KMS-11 (cell line): ENCODE measurements at regions not wholly inside any gene's neighbourhood (a gene's known extent, or its start where the extent isn't known, plus 50 kb on each side); places are given as distances from the start of the nearest gene placed in this dataset.
"Not testable (repeated sequence)": the region's sequence is repeated elsewhere in the genome, so short reads cannot be mapped to it uniquely, and the experiment has no call there.

Source experiments
- H2AFZ ChIP-seq: fragments of 200-600 bp; sonication (generic); 2 replicates; pipeline ENCODE4 v1.6.1; 2016; ENCODE audit warnings: antibody characterized with exemption, mixed run types, low read depth
- H3K27ac ChIP-seq: fragments of 200-600 bp; sonication (generic); 2 replicates; pipeline ENCODE4 v1.6.1; 2016; ENCODE audit warnings: mild to moderate bottlenecking, mixed run types
- H3K27me3 ChIP-seq: fragments of 200-600 bp; sonication (generic); 2 replicates; pipeline ENCODE4 v1.6.1; 2017; ENCODE audit warnings: mild to moderate bottlenecking, low read depth, mixed run types, moderate library complexity; ENCODE audit not compliant: insufficient read depth
- H3K36me3 ChIP-seq: fragments of 200-600 bp; sonication (generic); 2 replicates; pipeline ENCODE4 v1.6.1; 2017; ENCODE audit warnings: mild to moderate bottlenecking, mixed run types; ENCODE audit not compliant: insufficient read depth
- H3K4me1 ChIP-seq: fragments of 200-600 bp; sonication (generic); 2 replicates; pipeline ENCODE4 v1.6.1; 2016; ENCODE audit warnings: mild to moderate bottlenecking, low read depth, mixed run types; ENCODE audit not compliant: poor library complexity, severe bottlenecking
- H3K4me2 ChIP-seq: fragments of 200-600 bp; sonication (generic); 2 replicates; pipeline ENCODE4 v1.7.0; 2016; ENCODE audit warnings: mild to moderate bottlenecking, mixed run types
- H3K4me3 ChIP-seq: fragments of 200-600 bp; sonication (generic); IDR thresholded peaks from 2 replicates; pipeline ENCODE4 v1.6.1; 2017; ENCODE audit warnings: low read depth, low read length, mixed read lengths; ENCODE audit not compliant: insufficient read depth
- H3K79me2 ChIP-seq: fragments of 200-600 bp; sonication (generic); 2 replicates; pipeline ENCODE4 v1.6.1; 2016; ENCODE audit warnings: low read depth, mixed run types; ENCODE audit not compliant: insufficient read depth
- H3K9ac ChIP-seq: fragments of 200-600 bp; sonication (generic); 2 replicates; pipeline ENCODE4 v1.6.1; 2016; ENCODE audit warnings: mild to moderate bottlenecking, mixed run types
- H4K20me1 ChIP-seq: fragments of 200-600 bp; sonication (generic); 2 replicates; pipeline ENCODE4 v1.6.1; 2016; ENCODE audit warnings: mild to moderate bottlenecking, mixed run types; ENCODE audit not compliant: insufficient read depth
- CTCF ChIP-seq: fragments of 200-600 bp; sonication (generic); conservative IDR thresholded peaks from 2 replicates; pipeline ENCODE4 v1.6.1; 2017; ENCODE audit warnings: low read depth, mild to moderate bottlenecking, antibody characterized with exemption, low read length, moderate library complexity, mixed read lengths

- H3K27ac ChIP-seq = no peak overlapping the region
- no peak overlapping the region for H2AFZ ChIP-seq
- TF ChIP-seq CTCF = no peak
- no peak overlapping the region for H3K4me3 ChIP-seq
- no peak overlapping the region for H3K4me2 ChIP-seq
- H3K36me3 ChIP-seq = no peaks in the 10 kb centered on the region
- no peaks in the 10 kb centered on the region for H3K79me2 ChIP-seq
- H3K27me3 ChIP-seq = no peaks in the 10 kb centered on the region
- peaks cover 5% of the 10 kb centered on the region for H3K4me1 ChIP-seq
- no peaks in the 10 kb centered on the region for H4K20me1 ChIP-seq
- H3K9ac ChIP-seq = no peak overlapping the region
Measured at GRCh38 chr2:147149575-147150240, 695.1 kb upstream of the ACVR2A start.

- Histone ChIP-seq H3K36me3 (no peaks in the 10 kb centered on the region), H3K4me1 (peaks cover 5% of the 10 kb centered on the region), H3K4me3 (no peak overlapping the region), H3K27me3 (no peaks in the 10 kb centered on the region), H3K4me2 (no peak overlapping the region; the same call in 1 of the 2 replicates), H3K27ac (no peak overlapping the region), H3K79me2 (no peaks in the 10 kb centered on the region), H2AFZ (no peak overlapping the region), H3K9ac (no peak overlapping the region), H4K20me1 (no peaks in the 10 kb centered on the region)
- no peak for TF ChIP-seq CTCF
Measured at GRCh38 chr2:147147802-147148201, 697.0 kb upstream of the ACVR2A start.

- no peak for TF ChIP-seq CTCF
- no peak overlapping the region for H3K27ac ChIP-seq
- H2AFZ ChIP-seq = no peak overlapping the region
- H3K79me2 ChIP-seq = no peaks in the 10 kb centered on the region
- no peak overlapping the region for H3K9ac ChIP-seq
- no peaks in the 10 kb centered on the region for H4K20me1 ChIP-seq
- H3K27me3 ChIP-seq = no peaks in the 10 kb centered on the region
- H3K4me3 ChIP-seq = no peak overlapping the region
- no peaks in the 10 kb centered on the region for H3K4me1 ChIP-seq
- H3K4me2 ChIP-seq = no peak overlapping the region
- no peaks in the 10 kb centered on the region for H3K36me3 ChIP-seq
Measured at GRCh38 chr2:147141930-147142329, 702.9 kb upstream of the ACVR2A start.

- H3K79me2 ChIP-seq, H3K27ac ChIP-seq, H3K27me3 ChIP-seq, H3K36me3 ChIP-seq, H3K4me2 ChIP-seq, H2AFZ ChIP-seq, H3K4me3 ChIP-seq, H3K4me1 ChIP-seq, H4K20me1 ChIP-seq, H3K9ac ChIP-seq: not testable (repeated sequence)
Measured at GRCh38 chr2:147139732-147140131, 705.1 kb upstream of the ACVR2A start.

- no peak overlapping the region for H3K4me3 ChIP-seq
- no peak overlapping the region for H3K9ac ChIP-seq
- no peaks in the 10 kb centered on the region for H3K27me3 ChIP-seq
- TF ChIP-seq CTCF = no peak
- no peaks in the 10 kb centered on the region for H3K4me1 ChIP-seq
- no peak overlapping the region for H3K27ac ChIP-seq
- H3K4me2 ChIP-seq = no peak overlapping the region
- H2AFZ ChIP-seq = no peak overlapping the region
- H3K79me2 ChIP-seq = no peaks in the 10 kb centered on the region
- no peaks in the 10 kb centered on the region for H4K20me1 ChIP-seq
- no peaks in the 10 kb centered on the region for H3K36me3 ChIP-seq
Measured at GRCh38 chr2:147137711-147138110, 707.1 kb upstream of the ACVR2A start.
